Lung (tissue), 11 donors: ENCODE measurements at regions not wholly inside any gene's neighbourhood (a gene's known extent, or its start where the extent isn't known, plus 50 kb on each side); places are given as distances from the start of the nearest gene placed in this dataset.
"Not testable (repeated sequence)": the region's sequence is repeated elsewhere in the genome, so short reads cannot be mapped to it uniquely, and the experiment has no call there.

Experiments
- ATAC-seq: fragments of 200-7000 bp; cut with Tn5 transposase; one replicate; pipeline ENCODE4 v1.9.1; 2020; ENCODE audit warnings: moderate number of reproducible peaks; ENCODE audit not compliant: insufficient read depth, low FRiP score
- DNase-seq, 3 donors: peaks; one replicate each; pipeline ENCODE4 v3.0.0-alpha.2; 2013 to 2017
- H3K27ac ChIP-seq, 2 donors: one replicate each; pipeline ENCODE4 v1.5.1; 2013; ENCODE audit warnings: mild to moderate bottlenecking in 2 of 2, moderate library complexity in 2 of 2, control low read depth in 1 of 2, inconsistent platforms in 1 of 2, low read depth in 1 of 2, low read length in 1 of 2
- H3K27me3 ChIP-seq, 3 donors: one replicate each; pipeline ENCODE4 v1.5.1; 2013; ENCODE audit warnings: low read length in 2 of 3; ENCODE audit not compliant: control insufficient read depth in 3 of 3, insufficient read depth in 3 of 3
- H3K36me3 ChIP-seq, 4 donors: one replicate each; pipeline ENCODE4 v1.5.1; 2013; ENCODE audit warnings: low read length in 4 of 4, mild to moderate bottlenecking in 1 of 4, moderate library complexity in 1 of 4; ENCODE audit not compliant: control insufficient read depth in 4 of 4, insufficient read depth in 4 of 4
- H3K4me1 ChIP-seq, 5 donors: one replicate each; pipeline ENCODE4 v1.5.1; 2013; ENCODE audit warnings: low read length in 5 of 5, mild to moderate bottlenecking in 2 of 5, moderate library complexity in 1 of 5; ENCODE audit not compliant: control insufficient read depth in 5 of 5, insufficient read depth in 5 of 5
- H3K4me3 ChIP-seq: one replicate; pipeline ENCODE4 v1.5.1; 2013; ENCODE audit warnings: mild to moderate bottlenecking, control low read depth, moderate library complexity
- H3K9ac ChIP-seq, 2 donors: one replicate each; pipeline ENCODE4 v1.5.1; 2013; ENCODE audit warnings: low read length in 2 of 2, control low read depth in 1 of 2; ENCODE audit not compliant: insufficient read depth in 1 of 2
- H3K9me3 ChIP-seq, 4 donors: one replicate each; pipeline ENCODE4 v1.5.1; 2013; ENCODE audit warnings: low read length in 3 of 4, mild to moderate bottlenecking in 1 of 4, moderate library complexity in 1 of 4; ENCODE audit not compliant: control insufficient read depth in 4 of 4, insufficient read depth in 3 of 4
- WGBS, 2 donors: extraction: QIAGEN DNeasy Blood & Tissue Kit; methylation state at CpG; one replicate each; pipeline ENCODE4 v1.1.7; 2013; 5-methylcytosine and 5-hydroxymethylcytosine counted together
- TF ChIP-seq, protein P1 (sequence below): IDR thresholded peaks from 2 replicates; pipeline ENCODE4 v1.5.1; 2012; ENCODE audit warnings: mild to moderate bottlenecking; ENCODE audit errors: control extremely low read depth, extremely low read depth
- donor health status: control.
- donor health status: control.
- donor health status: Bipolar disorder and iron deficiency.
- donor health status: healthy.
- donor health status: DM: yes; HTN: yes; CAD: no.

DNA sequence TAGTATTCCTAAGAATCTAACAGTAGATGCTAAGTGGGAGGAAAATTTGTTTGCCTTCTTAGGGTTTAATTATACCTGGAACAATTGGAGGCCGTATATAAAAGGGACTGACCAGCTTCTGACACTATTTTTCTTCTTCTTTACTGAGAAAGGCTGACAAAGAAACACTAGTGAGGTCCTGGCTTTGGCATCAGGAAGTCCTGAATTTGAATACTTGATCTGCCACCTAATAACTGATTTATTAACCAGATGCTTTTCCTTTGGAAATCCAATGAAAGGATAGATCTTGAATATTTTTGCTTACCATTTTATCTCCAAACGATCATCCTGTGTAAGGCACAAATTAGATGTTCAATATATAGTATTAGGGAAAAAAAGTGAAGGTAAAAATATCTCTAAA lies 382.5 kb downstream of the CENPW start:
- H3K9me3 ChIP-seq: peaks cover 0 to 2% (median 0%) of the 10 kb centered on the region in 4 donors
- H3K36me3 ChIP-seq: no peaks in the 10 kb centered on the region
- no peak overlapping the region for H3K27ac ChIP-seq
- H3K27me3 ChIP-seq: no peaks in the 10 kb centered on the region
- H3K4me1 ChIP-seq: no peaks in the 10 kb centered on the region
- TF ChIP-seq, protein P1, sequence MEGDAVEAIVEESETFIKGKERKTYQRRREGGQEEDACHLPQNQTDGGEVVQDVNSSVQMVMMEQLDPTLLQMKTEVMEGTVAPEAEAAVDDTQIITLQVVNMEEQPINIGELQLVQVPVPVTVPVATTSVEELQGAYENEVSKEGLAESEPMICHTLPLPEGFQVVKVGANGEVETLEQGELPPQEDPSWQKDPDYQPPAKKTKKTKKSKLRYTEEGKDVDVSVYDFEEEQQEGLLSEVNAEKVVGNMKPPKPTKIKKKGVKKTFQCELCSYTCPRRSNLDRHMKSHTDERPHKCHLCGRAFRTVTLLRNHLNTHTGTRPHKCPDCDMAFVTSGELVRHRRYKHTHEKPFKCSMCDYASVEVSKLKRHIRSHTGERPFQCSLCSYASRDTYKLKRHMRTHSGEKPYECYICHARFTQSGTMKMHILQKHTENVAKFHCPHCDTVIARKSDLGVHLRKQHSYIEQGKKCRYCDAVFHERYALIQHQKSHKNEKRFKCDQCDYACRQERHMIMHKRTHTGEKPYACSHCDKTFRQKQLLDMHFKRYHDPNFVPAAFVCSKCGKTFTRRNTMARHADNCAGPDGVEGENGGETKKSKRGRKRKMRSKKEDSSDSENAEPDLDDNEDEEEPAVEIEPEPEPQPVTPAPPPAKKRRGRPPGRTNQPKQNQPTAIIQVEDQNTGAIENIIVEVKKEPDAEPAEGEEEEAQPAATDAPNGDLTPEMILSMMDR: no peak
- H3K9ac ChIP-seq: no peak overlapping the region
- no peak for DNase-seq
- no peak for ATAC-seq
- H3K4me3 ChIP-seq: no peak overlapping the region
- 83 to 88% methylated on average over 2 of the region's 2 CpGs for WGBS, 2 donors

GRCh38 chr6:126723541-126724170 lies 383.7 kb downstream of the CENPW start:
- Histone ChIP-seq H3K36me3 (no peaks in the 10 kb centered on the region), H3K27me3 (no peaks in the 10 kb centered on the region), H3K4me1 (no peaks in the 10 kb centered on the region), H3K4me3 (no peak overlapping the region), H3K9ac (no peak overlapping the region), H3K9me3 (peaks cover 0 to 2% (median 0%) of the 10 kb centered on the region in 4 donors), H3K27ac (no peak overlapping the region)
- no peak for ATAC-seq
- no peak for DNase-seq
- WGBS, 2 donors: 93% methylated on average over 10 of the region's 10 CpGs
- TF ChIP-seq, protein P1: no peak

DNA sequence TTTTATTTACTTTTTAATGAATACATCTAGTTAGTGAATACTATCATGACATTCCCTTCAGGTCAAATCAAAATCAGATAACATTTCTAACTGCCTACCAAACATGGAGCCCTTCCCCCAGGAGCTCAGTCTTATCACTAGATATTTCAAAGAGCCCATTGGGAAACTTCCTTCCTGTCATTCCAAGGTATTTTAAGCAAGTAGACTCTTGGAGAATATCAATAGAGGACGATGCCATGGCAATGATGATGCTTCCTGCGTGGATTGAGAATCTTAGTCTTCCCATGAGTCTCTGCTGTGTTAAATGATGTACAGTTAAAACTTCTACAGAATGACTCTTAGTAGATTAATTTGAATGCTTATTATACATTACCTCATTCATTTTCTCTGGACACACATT lies 384.9 kb downstream of the CENPW start:
- 62 to 64% methylated on average over 2 of the region's 2 CpGs for WGBS, 2 donors
- TF ChIP-seq, protein P1: no peak
- Histone ChIP-seq H3K4me3 (no peak overlapping the region), H3K9ac (no peak overlapping the region), H3K9me3 (peaks cover 0 to 2% (median 0%) of the 10 kb centered on the region in 4 donors), H3K27me3 (no peaks in the 10 kb centered on the region), H3K4me1 (no peaks in the 10 kb centered on the region), H3K36me3 (no peaks in the 10 kb centered on the region), H3K27ac (no peak overlapping the region)
- ATAC-seq (no peak), DNase-seq (no peak)

- not testable (repeated sequence) for H3K9me3 ChIP-seq, H3K4me1 ChIP-seq, ATAC-seq, H3K36me3 ChIP-seq, DNase-seq, H3K9ac ChIP-seq, H3K27me3 ChIP-seq, H3K27ac ChIP-seq, H3K4me3 ChIP-seq
- 75 to 83% methylated on average over 7 of the region's 7 CpGs for WGBS, 2 donors
Observed at GRCh38 chr6:126726454-126726853, 386.5 kb downstream of the CENPW start.
